Ovary (tissue), 7 donors: ENCODE measurements at regions not wholly inside any gene's neighbourhood (a gene's known extent, or its start where the extent isn't known, plus 50 kb on each side); places are given as distances from the start of the nearest gene placed in this dataset.

Source experiments
- DNase-seq, 5 donors: peaks; one replicate each; pipeline ENCODE4 v3.0.0-alpha.2; 2019 to 2020
- H3K27ac ChIP-seq, 2 donors: fragments of 200-600 bp; one replicate each; pipeline versions ENCODE4 v1.5.1 to v1.8.0; 2019 to 2022
- H3K27me3 ChIP-seq: fragments of 200-600 bp; one replicate; pipeline ENCODE4 v1.8.0; 2022
- H3K36me3 ChIP-seq: fragments of 200-600 bp; sonication (generic); one replicate; pipeline ENCODE4 v1.5.1; 2019
- H3K4me1 ChIP-seq: one replicate; pipeline ENCODE4 v1.8.1; 2013; ENCODE audit warnings: mild to moderate bottlenecking, moderate library complexity; ENCODE audit not compliant: insufficient read depth
- H3K4me3 ChIP-seq: fragments of 200-600 bp; sonication (generic); one replicate; pipeline ENCODE4 v1.5.1; 2017
- H3K9me3 ChIP-seq, 2 donors: fragments of 200-600 bp in 1 of 2; sonication (generic) in 1 of 2; one replicate each; pipeline versions ENCODE4 v1.5.1 to v1.8.1; 2013 to 2019; ENCODE audit warnings: mild to moderate bottlenecking in 1 of 2, moderate library complexity in 1 of 2
- CTCF ChIP-seq, 3 donors: fragments of 450-650 bp in 2 of 3; fragments of 200-600 bp in 1 of 3; IDR thresholded peaks; one replicate each; pipeline versions ENCODE4 v1.5.1 to v1.8.0; 2016 to 2022; ENCODE audit warnings: antibody characterized with exemption in 3 of 3, mild to moderate bottlenecking in 1 of 3
- EP300 ChIP-seq: sonication (generic); formaldehyde crosslinking; IDR thresholded peaks from one replicate; pipeline ENCODE4 v1.6.1; 2017; ENCODE audit warnings: antibody characterized with exemption
- POLR2A ChIP-seq: fragments of 450-650 bp; IDR thresholded peaks from one replicate; pipeline ENCODE4 v1.6.1; 2017; ENCODE audit warnings: antibody characterized with exemption, mild to moderate bottlenecking, moderate library complexity
- WGBS, 3 donors: extraction: QIAGEN DNeasy Blood & Tissue Kit in 1 of 3; methylation state at CpG; one replicate each; pipeline versions ENCODE4 v1.1.5 to v1.1.7; 2013 to 2017; 5-methylcytosine and 5-hydroxymethylcytosine counted together
- intact Hi-C, 4 donors: fragments of 100-400 bp; cut with DNase I; formaldehyde crosslinking; loops; one replicate each; pipeline versions ENCODE4 v1.11.0 to v1.15.1; 2022 to 2023
- donor health status: DM: no; HTN: no; CAD: no; lungs with moderate emphysema.
- donor health status: DM: no; HTN: no; CAD: no.
- donor health status: Bipolar disorder and iron deficiency.
- donor health status: DM: no; HTN: no; CAD: no.
- donor health status: DM: yes; HTN: yes; CAD: no.

- TF ChIP-seq EP300, result no peak
- TF ChIP-seq POLR2A, result no peak
- no peak for TF ChIP-seq CTCF (IDR thresholded peaks at IDR 0.05)
- Histone ChIP-seq H3K4me1 (no peaks in the 10 kb centered on the region), H3K9me3 (no peaks in the 10 kb centered on the region), H3K27ac (no peak overlapping the region), H3K36me3 (no peaks in the 10 kb centered on the region), H3K4me3 (no peak overlapping the region), H3K27me3 (no peaks in the 10 kb centered on the region)
- no peak for DNase-seq
- 62 to 65% (median 64%) methylated on average over 2 of the region's 2 CpGs for WGBS, 3 donors
- intact Hi-C loops, result no loop called here
These were observed 151.2 kb downstream of the ELOVL4 start for GRCh38 chr6:79796197-79796596.

- Histone ChIP-seq H3K27me3 (no peaks in the 10 kb centered on the region), H3K27ac (no peak overlapping the region), H3K9me3 (no peaks in the 10 kb centered on the region), H3K36me3 (no peaks in the 10 kb centered on the region), H3K4me3 (no peak overlapping the region), H3K4me1 (no peaks in the 10 kb centered on the region)
- intact Hi-C loops, result no loop called here
- no peak for DNase-seq
- no peak for TF ChIP-seq EP300
- no peak for TF ChIP-seq CTCF (IDR thresholded peaks at IDR 0.05)
- TF ChIP-seq POLR2A, result no peak
- WGBS, 3 donors, result 87 to 91% (median 88%) methylated on average over 5 of the region's 5 CpGs
These were observed 157.5 kb downstream of the ELOVL4 start for GRCh38 chr6:79789896-79790295.

- WGBS, 3 donors, result 19 to 26% (median 21%) methylated on average over 1 of the region's 1 CpG
- no peaks in the 10 kb centered on the region for H3K4me1 ChIP-seq
- H3K27ac ChIP-seq, result no peak overlapping the region
- intact Hi-C loops, result no loop called here
- H3K36me3 ChIP-seq, result no peaks in the 10 kb centered on the region
- TF ChIP-seq POLR2A (no peak), CTCF (IDR thresholded peaks at IDR 0.05) (no peak), EP300 (no peak)
- H3K4me3 ChIP-seq, result no peak overlapping the region
- H3K9me3 ChIP-seq, result no peaks in the 10 kb centered on the region
- no peak for DNase-seq
- no peaks in the 10 kb centered on the region for H3K27me3 ChIP-seq
These were observed 157.6 kb downstream of the SH3BGRL2 start for GRCh38 chr6:79788756-79789155.

- H3K36me3 ChIP-seq, result no peaks in the 10 kb centered on the region
- no peak overlapping the region for H3K27ac ChIP-seq
- intact Hi-C loops, result no loop called here
- no peaks in the 10 kb centered on the region for H3K4me1 ChIP-seq
- H3K9me3 ChIP-seq, result no peaks in the 10 kb centered on the region
- no peak overlapping the region for H3K4me3 ChIP-seq
- DNase-seq, result no peak
- no peaks in the 10 kb centered on the region for H3K27me3 ChIP-seq
- TF ChIP-seq EP300 (no peak), POLR2A (no peak), CTCF (IDR thresholded peaks at IDR 0.05) (no peak)
- 89% methylated on average over 3 of the region's 3 CpGs for WGBS, 3 donors
These were observed 156.5 kb downstream of the SH3BGRL2 start for GRCh38 chr6:79787626-79788025.

GRCh38 chr6:79784395-79784753 lies 153.2 kb downstream of the SH3BGRL2 start:
- Histone ChIP-seq H3K9me3 (no peaks in the 10 kb centered on the region), H3K27ac (no peak overlapping the region), H3K4me1 (no peaks in the 10 kb centered on the region), H3K27me3 (no peaks in the 10 kb centered on the region), H3K4me3 (no peak overlapping the region), H3K36me3 (no peaks in the 10 kb centered on the region)
- intact Hi-C loops, result no loop called here
- DNase-seq, result no peak
- 16 to 44% (median 19%) methylated on average over 3 of the region's 3 CpGs for WGBS, 3 donors
- TF ChIP-seq POLR2A (no peak), EP300 (no peak), CTCF (IDR thresholded peaks at IDR 0.05) (no peak)
